Right lobe of liver (tissue), 4 donors: ENCODE measurements at regions not wholly inside any gene's neighbourhood (a gene's known extent, or its start where the extent isn't known, plus 50 kb on each side); places are given as distances from the start of the nearest gene placed in this dataset.

ENCODE experiments used
- CTCF ChIP-seq, 4 donors: fragments of 200-600 bp in 3 of 4; fragments of 450-650 bp in 1 of 4; IDR thresholded peaks; one replicate each; pipeline versions ENCODE4 v1.5.1 to v1.8.0; 2016 to 2022; ENCODE audit warnings: antibody characterized with exemption in 4 of 4, mild to moderate bottlenecking in 2 of 4
- POLR2A ChIP-seq: fragments of 450-650 bp; IDR thresholded peaks from one replicate; pipeline ENCODE4 v1.6.1; 2017; ENCODE audit warnings: antibody characterized with exemption, mild to moderate bottlenecking
- donor health status: DM: no; HTN: no; CAD: no.
- donor health status: DM: no; HTN: no; CAD: no.
- donor health status: DM: no; HTN: yes; CAD: no.

GRCh38 chr7:17227766-17228490 is 70.5 kb upstream of the AHR start:
- TF ChIP-seq CTCF (IDR thresholded peaks at IDR 0.05) (no peak), POLR2A (no peak)
